PFSK-1 (cell line): ENCODE measurements at regions not wholly inside any gene's neighbourhood (a gene's known extent, or its start where the extent isn't known, plus 50 kb on each side); places are given as distances from the start of the nearest gene placed in this dataset.

Source experiments
- FOXP2 ChIP-seq: optimal IDR thresholded peaks from 2 replicates; pipeline ENCODE3; 2011; ENCODE audit warnings: borderline replicate concordance, control low read depth, inconsistent platforms; ENCODE audit not compliant: insufficient read depth; ENCODE audit errors: extremely low read length, extremely low read depth
- SIN3A ChIP-seq: IDR thresholded peaks from 2 replicates; pipeline ENCODE4 v1.6.1; 2012; ENCODE audit warnings: mild to moderate bottlenecking, low read length, moderate library complexity, borderline replicate concordance; ENCODE audit not compliant: insufficient read depth

- TF ChIP-seq FOXP2 (no peak), SIN3A (no peak)
Measured at GRCh38 chr5:52597625-52598024, 190.1 kb upstream of the ITGA1 start.
